GM23338 (cell line): ENCODE measurements at regions not wholly inside any gene's neighbourhood (a gene's known extent, or its start where the extent isn't known, plus 50 kb on each side); places are given as distances from the start of the nearest gene placed in this dataset.

Experiments
- ATAC-seq: fragments of 200-7000 bp; cut with Tn5 transposase; 3 replicates; pipeline ENCODE4 v1.9.1; 2020
- DNase-seq: peaks from one replicate; pipeline ENCODE4 v3.0.0-alpha.2; 2015; ENCODE audit warnings: low spot score
- H2AFZ ChIP-seq: fragments of 200-600 bp; sonication (generic); 2 replicates; pipeline ENCODE4 v1.8.0; 2016; ENCODE audit warnings: antibody characterized with exemption, mild to moderate bottlenecking, moderate library complexity
- H3F3A ChIP-seq: fragments of 200-600 bp; sonication (generic); replicated peaks from 2 replicates; pipeline ENCODE4 v1.8.0; 2017; ENCODE audit warnings: antibody characterized with exemption, mixed run types, low read depth
- H3K27ac ChIP-seq: fragments of 200-600 bp; sonication (generic); 2 replicates; pipeline ENCODE4 v1.6.1; 2016; ENCODE audit warnings: low read depth
- H3K27me3 ChIP-seq: fragments of 200-600 bp; sonication (generic); 2 replicates; pipeline ENCODE4 v1.8.0; 2016; ENCODE audit warnings: mild to moderate bottlenecking, mixed run types, moderate library complexity; ENCODE audit not compliant: insufficient read depth
- H3K36me3 ChIP-seq: fragments of 200-600 bp; sonication (generic); 2 replicates; pipeline ENCODE4 v1.8.0; 2016; ENCODE audit warnings: mild to moderate bottlenecking; ENCODE audit not compliant: insufficient read depth
- H3K4me1 ChIP-seq: fragments of 200-600 bp; sonication (generic); 2 replicates; pipeline ENCODE4 v1.8.0; 2016; ENCODE audit warnings: mild to moderate bottlenecking, moderate library complexity; ENCODE audit not compliant: insufficient read depth
- H3K4me2 ChIP-seq: fragments of 200-600 bp; sonication (generic); 2 replicates; pipeline ENCODE4 v1.7.1; 2017; ENCODE audit warnings: mixed run types
- H3K4me3 ChIP-seq: fragments of 200-600 bp; sonication (generic); 2 replicates; pipeline ENCODE4 v1.6.1; 2016; ENCODE audit warnings: mixed run types
- H3K79me2 ChIP-seq: fragments of 200-600 bp; sonication (generic); replicated peaks from 2 replicates; pipeline ENCODE4 v1.8.0; 2017; ENCODE audit warnings: mild to moderate bottlenecking; ENCODE audit not compliant: insufficient read depth
- H3K9me2 ChIP-seq: fragments of 200-600 bp; sonication (generic); 2 replicates; pipeline ENCODE4 v1.8.0; 2017; ENCODE audit not compliant: insufficient read depth
- H4K20me1 ChIP-seq: fragments of 200-600 bp; sonication (generic); replicated peaks from 2 replicates; pipeline ENCODE4 v1.8.0; 2017; ENCODE audit warnings: mild to moderate bottlenecking; ENCODE audit not compliant: insufficient read depth
- H3K27ac Mint-ChIP-seq: 2 replicates; pipeline ENCODE4 v1.8.0; 2020; ENCODE audit warnings: inconsistent platforms, mild to moderate bottlenecking, moderate library complexity, mixed read lengths
- H3K27me3 Mint-ChIP-seq: 3 replicates; pipeline ENCODE4 v1.8.0; 2022; ENCODE audit warnings: low read depth, mild to moderate bottlenecking, moderate library complexity, mixed read lengths, inconsistent platforms; ENCODE audit not compliant: insufficient read depth, poor library complexity
- H3K36me3 Mint-ChIP-seq: 3 replicates; pipeline ENCODE4 v1.8.0; 2021; ENCODE audit warnings: low read depth, mild to moderate bottlenecking, inconsistent platforms, moderate library complexity, mixed read lengths
- H3K4me1 Mint-ChIP-seq: 3 replicates; pipeline ENCODE4 v1.8.0; 2020; ENCODE audit warnings: mild to moderate bottlenecking, inconsistent platforms, mixed read lengths
- H3K4me3 Mint-ChIP-seq: 3 replicates; pipeline ENCODE4 v1.8.0; 2021; ENCODE audit warnings: moderate library complexity, mild to moderate bottlenecking, inconsistent platforms, mixed read lengths
- H3K9me3 Mint-ChIP-seq: 3 replicates; pipeline ENCODE4 v1.8.0; 2020; ENCODE audit warnings: moderate library complexity, mild to moderate bottlenecking, inconsistent platforms, mixed read lengths
- CREB1 ChIP-seq: fragments of 250-450 bp; sonication (Bioruptor Pico); IDR thresholded peaks from 2 replicates; pipeline ENCODE4 v1.5.0; 2020; ENCODE audit warnings: low read depth, mild to moderate bottlenecking, moderate library complexity
- ETS1 ChIP-seq: IDR thresholded peaks from 2 replicates; pipeline ENCODE4 v1.6.1; 2016; ENCODE audit warnings: antibody characterized with exemption
- EZH2 ChIP-seq: fragments of 200-600 bp; sonication (generic); IDR thresholded peaks from one replicate; pipeline ENCODE4 v1.8.0; 2017; ENCODE audit warnings: antibody characterized with exemption, mild to moderate bottlenecking, low read depth; ENCODE audit not compliant: unreplicated experiment
- EZH2phosphoT487 ChIP-seq: fragments of 200-600 bp; sonication (generic); IDR thresholded peaks from one replicate; pipeline ENCODE4 v1.8.1; 2018; ENCODE audit warnings: antibody characterized with exemption; ENCODE audit not compliant: unreplicated experiment
- JUNB ChIP-seq: IDR thresholded peaks from one replicate; pipeline ENCODE4 v1.6.1; 2016; ENCODE audit warnings: antibody characterized with exemption; ENCODE audit not compliant: unreplicated experiment
- NANOG ChIP-seq: IDR thresholded peaks from 2 replicates; pipeline ENCODE4 v1.6.1; 2016; ENCODE audit warnings: antibody characterized with exemption, borderline replicate concordance
- POLR2AphosphoS5 ChIP-seq: IDR thresholded peaks from 2 replicates; pipeline ENCODE4 v1.6.1; 2016; ENCODE audit warnings: antibody characterized with exemption, low read depth
- STAT1 ChIP-seq: IDR thresholded peaks from one replicate; pipeline ENCODE4 v1.6.1; 2016; ENCODE audit warnings: antibody characterized with exemption; ENCODE audit not compliant: unreplicated experiment
- ZNF114 ChIP-seq: fragments of 250-450 bp; sonication (Bioruptor Pico); IDR thresholded peaks from 2 replicates; pipeline ENCODE4 v1.5.0; 2020; ENCODE audit warnings: mild to moderate bottlenecking, moderate library complexity
- ZNF331 ChIP-seq: fragments of 250-450 bp; sonication (Bioruptor Pico); IDR thresholded peaks from 2 replicates; pipeline ENCODE4 v1.5.0; 2020; ENCODE audit warnings: low read depth, mild to moderate bottlenecking, moderate library complexity
- TF ChIP-seq, protein P1 (sequence below): IDR thresholded peaks from one replicate; pipeline ENCODE4 v1.6.1; 2018; ENCODE audit warnings: antibody characterized with exemption; ENCODE audit not compliant: unreplicated experiment
- TF ChIP-seq, protein P2 (sequence below): fragments of 250-450 bp; sonication (Bioruptor Pico); IDR thresholded peaks from 2 replicates; pipeline ENCODE4 v1.5.0; 2020; ENCODE audit warnings: mild to moderate bottlenecking, moderate library complexity
- TF ChIP-seq, protein P3 (sequence below), 2 experiments: fragments of 200-600 bp in 1 of 2; sonication (generic) in 1 of 2; conservative IDR thresholded peaks; 2 replicates each; pipeline versions ENCODE4 v1.5.1 to v1.6.1; 2016 to 2017; ENCODE audit warnings: antibody characterized with exemption in 2 of 2, low read depth in 2 of 2, mild to moderate bottlenecking in 2 of 2, moderate library complexity in 1 of 2

- TF ChIP-seq EZH2phosphoT487 (no peak), CREB1 (CRISPR knock-in tag) (no peak), ZNF331 (CRISPR knock-in tag) (no peak), NANOG (no peak), STAT1 (no peak), EZH2 (no peak), ZNF114 (CRISPR knock-in tag) (no peak), JUNB (no peak), POLR2AphosphoS5 (no peak), ETS1 (no peak)
- TF ChIP-seq, protein P1, sequence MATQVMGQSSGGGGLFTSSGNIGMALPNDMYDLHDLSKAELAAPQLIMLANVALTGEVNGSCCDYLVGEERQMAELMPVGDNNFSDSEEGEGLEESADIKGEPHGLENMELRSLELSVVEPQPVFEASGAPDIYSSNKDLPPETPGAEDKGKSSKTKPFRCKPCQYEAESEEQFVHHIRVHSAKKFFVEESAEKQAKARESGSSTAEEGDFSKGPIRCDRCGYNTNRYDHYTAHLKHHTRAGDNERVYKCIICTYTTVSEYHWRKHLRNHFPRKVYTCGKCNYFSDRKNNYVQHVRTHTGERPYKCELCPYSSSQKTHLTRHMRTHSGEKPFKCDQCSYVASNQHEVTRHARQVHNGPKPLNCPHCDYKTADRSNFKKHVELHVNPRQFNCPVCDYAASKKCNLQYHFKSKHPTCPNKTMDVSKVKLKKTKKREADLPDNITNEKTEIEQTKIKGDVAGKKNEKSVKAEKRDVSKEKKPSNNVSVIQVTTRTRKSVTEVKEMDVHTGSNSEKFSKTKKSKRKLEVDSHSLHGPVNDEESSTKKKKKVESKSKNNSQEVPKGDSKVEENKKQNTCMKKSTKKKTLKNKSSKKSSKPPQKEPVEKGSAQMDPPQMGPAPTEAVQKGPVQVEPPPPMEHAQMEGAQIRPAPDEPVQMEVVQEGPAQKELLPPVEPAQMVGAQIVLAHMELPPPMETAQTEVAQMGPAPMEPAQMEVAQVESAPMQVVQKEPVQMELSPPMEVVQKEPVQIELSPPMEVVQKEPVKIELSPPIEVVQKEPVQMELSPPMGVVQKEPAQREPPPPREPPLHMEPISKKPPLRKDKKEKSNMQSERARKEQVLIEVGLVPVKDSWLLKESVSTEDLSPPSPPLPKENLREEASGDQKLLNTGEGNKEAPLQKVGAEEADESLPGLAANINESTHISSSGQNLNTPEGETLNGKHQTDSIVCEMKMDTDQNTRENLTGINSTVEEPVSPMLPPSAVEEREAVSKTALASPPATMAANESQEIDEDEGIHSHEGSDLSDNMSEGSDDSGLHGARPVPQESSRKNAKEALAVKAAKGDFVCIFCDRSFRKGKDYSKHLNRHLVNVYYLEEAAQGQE = no peak
- TF ChIP-seq, protein P2, sequence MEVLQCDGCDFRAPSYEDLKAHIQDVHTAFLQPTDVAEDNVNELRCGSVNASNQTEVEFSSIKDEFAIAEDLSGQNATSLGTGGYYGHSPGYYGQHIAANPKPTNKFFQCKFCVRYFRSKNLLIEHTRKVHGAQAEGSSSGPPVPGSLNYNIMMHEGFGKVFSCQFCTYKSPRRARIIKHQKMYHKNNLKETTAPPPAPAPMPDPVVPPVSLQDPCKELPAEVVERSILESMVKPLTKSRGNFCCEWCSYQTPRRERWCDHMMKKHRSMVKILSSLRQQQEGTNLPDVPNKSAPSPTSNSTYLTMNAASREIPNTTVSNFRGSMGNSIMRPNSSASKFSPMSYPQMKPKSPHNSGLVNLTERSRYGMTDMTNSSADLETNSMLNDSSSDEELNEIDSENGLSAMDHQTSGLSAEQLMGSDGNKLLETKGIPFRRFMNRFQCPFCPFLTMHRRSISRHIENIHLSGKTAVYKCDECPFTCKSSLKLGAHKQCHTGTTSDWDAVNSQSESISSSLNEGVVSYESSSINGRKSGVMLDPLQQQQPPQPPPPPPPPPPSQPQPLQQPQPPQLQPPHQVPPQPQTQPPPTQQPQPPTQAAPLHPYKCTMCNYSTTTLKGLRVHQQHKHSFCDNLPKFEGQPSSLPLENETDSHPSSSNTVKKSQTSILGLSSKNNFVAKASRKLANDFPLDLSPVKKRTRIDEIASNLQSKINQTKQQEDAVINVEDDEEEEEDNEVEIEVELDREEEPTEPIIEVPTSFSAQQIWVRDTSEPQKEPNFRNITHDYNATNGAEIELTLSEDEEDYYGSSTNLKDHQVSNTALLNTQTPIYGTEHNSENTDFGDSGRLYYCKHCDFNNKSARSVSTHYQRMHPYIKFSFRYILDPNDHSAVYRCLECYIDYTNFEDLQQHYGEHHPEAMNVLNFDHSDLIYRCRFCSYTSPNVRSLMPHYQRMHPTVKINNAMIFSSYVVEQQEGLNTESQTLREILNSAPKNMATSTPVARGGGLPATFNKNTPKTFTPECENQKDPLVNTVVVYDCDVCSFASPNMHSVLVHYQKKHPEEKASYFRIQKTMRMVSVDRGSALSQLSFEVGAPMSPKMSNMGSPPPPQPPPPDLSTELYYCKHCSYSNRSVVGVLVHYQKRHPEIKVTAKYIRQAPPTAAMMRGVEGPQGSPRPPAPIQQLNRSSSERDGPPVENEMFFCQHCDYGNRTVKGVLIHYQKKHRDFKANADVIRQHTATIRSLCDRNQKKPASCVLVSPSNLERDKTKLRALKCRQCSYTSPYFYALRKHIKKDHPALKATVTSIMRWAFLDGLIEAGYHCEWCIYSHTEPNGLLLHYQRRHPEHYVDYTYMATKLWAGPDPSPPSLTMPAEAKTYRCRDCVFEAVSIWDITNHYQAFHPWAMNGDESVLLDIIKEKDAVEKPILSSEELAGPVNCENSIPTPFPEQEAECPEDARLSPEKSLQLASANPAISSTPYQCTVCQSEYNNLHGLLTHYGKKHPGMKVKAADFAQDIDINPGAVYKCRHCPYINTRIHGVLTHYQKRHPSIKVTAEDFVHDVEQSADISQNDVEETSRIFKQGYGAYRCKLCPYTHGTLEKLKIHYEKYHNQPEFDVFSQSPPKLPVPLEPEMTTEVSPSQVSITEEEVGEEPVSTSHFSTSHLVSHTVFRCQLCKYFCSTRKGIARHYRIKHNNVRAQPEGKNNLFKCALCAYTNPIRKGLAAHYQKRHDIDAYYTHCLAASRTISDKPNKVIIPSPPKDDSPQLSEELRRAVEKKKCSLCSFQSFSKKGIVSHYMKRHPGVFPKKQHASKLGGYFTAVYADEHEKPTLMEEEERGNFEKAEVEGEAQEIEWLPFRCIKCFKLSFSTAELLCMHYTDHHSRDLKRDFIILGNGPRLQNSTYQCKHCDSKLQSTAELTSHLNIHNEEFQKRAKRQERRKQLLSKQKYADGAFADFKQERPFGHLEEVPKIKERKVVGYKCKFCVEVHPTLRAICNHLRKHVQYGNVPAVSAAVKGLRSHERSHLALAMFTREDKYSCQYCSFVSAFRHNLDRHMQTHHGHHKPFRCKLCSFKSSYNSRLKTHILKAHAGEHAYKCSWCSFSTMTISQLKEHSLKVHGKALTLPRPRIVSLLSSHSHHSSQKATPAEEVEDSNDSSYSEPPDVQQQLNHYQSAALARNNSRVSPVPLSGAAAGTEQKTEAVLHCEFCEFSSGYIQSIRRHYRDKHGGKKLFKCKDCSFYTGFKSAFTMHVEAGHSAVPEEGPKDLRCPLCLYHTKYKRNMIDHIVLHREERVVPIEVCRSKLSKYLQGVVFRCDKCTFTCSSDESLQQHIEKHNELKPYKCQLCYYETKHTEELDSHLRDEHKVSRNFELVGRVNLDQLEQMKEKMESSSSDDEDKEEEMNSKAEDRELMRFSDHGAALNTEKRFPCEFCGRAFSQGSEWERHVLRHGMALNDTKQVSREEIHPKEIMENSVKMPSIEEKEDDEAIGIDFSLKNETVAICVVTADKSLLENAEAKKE (CRISPR knock-in tag) = no peak
- TF ChIP-seq, protein P3, sequence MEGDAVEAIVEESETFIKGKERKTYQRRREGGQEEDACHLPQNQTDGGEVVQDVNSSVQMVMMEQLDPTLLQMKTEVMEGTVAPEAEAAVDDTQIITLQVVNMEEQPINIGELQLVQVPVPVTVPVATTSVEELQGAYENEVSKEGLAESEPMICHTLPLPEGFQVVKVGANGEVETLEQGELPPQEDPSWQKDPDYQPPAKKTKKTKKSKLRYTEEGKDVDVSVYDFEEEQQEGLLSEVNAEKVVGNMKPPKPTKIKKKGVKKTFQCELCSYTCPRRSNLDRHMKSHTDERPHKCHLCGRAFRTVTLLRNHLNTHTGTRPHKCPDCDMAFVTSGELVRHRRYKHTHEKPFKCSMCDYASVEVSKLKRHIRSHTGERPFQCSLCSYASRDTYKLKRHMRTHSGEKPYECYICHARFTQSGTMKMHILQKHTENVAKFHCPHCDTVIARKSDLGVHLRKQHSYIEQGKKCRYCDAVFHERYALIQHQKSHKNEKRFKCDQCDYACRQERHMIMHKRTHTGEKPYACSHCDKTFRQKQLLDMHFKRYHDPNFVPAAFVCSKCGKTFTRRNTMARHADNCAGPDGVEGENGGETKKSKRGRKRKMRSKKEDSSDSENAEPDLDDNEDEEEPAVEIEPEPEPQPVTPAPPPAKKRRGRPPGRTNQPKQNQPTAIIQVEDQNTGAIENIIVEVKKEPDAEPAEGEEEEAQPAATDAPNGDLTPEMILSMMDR (conservative IDR thresholded peaks at IDR 0.05; ENCODE audit: low read depth in 2 of 2) = no peak
- H3K36me3 ChIP-seq = no peaks in the 10 kb centered on the region
- H2AFZ ChIP-seq = no peak overlapping the region
- H3K79me2 ChIP-seq = no peaks in the 10 kb centered on the region
- no peak overlapping the region for H3K27ac ChIP-seq
- H3K4me3 ChIP-seq = no peak overlapping the region
- no peaks in the 10 kb centered on the region for H3K27me3 ChIP-seq
- ATAC-seq (no peak), DNase-seq (no peak)
- no peaks in the 10 kb centered on the region for H3K9me2 ChIP-seq
- Mint-ChIP-seq H3K27ac (no peak overlapping the region), H3K36me3 (no peaks in the 10 kb centered on the region), H3K9me3 (no peaks in the 10 kb centered on the region; the same call in 2 of the 3 replicates), H3K4me3 (no peak overlapping the region), H3K4me1 (peaks cover 10% of the 10 kb centered on the region), H3K27me3 (peaks cover 14% of the 10 kb centered on the region)
- H3F3A ChIP-seq = no peaks in the 10 kb centered on the region
- peaks cover 8% of the 10 kb centered on the region; the same call in 1 of the 2 replicates for H3K4me1 ChIP-seq
- no peaks in the 10 kb centered on the region for H4K20me1 ChIP-seq
- no peak overlapping the region for H3K4me2 ChIP-seq
Observed at GRCh38 chr20:47951521-47951971, 166.3 kb upstream of the SULF2 start.
